ENCODE measurements at regions not wholly inside any gene's neighbourhood (a gene's known extent, or its start where the extent isn't known, plus 50 kb on each side); places are given as distances from the start of the nearest gene placed in this dataset.
A peak's percentile ranks its signal among the peaks of the same experiment; 100 is the strongest.

DNA sequence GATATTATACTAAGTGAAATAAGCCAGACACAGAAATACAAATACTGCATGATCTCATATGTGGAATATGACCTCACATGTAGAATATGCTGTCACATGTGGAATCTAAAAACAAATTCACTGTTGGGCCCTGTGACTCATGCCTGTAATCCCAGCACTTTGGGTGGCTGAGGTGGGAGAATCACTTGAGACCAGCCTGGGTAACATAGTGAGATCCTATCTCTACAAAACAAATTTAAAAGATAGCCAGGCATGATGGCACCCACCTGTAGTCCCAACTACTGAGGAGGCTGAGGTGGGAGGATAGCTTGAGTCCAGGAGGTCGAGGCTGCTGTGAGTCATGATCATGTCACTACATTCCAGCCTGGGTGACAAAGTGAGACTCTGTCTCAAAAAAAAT lies 160.3 kb downstream of the PTEN start:
- no peak for DNase-seq

DNA sequence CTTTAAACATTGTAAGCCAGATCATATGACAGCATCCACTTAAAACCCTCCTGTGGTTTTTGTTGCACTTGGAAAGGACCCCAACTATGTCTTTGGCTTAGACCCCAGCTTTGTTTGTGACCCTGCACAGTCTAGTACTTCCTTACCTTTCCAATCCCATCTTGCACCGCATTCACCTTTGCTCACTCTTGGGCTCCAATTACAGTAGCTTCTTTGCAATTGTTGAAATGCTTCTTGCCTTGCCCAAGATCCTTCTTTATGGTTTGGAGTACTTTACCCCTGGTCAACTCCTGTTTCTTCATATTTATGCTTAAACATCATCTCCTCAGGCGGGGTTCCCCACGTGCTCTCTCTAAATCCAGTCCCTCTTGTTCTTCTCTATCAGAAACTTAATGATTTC lies 162.6 kb downstream of the PTEN start:
- DNase-seq: no peak

DNA sequence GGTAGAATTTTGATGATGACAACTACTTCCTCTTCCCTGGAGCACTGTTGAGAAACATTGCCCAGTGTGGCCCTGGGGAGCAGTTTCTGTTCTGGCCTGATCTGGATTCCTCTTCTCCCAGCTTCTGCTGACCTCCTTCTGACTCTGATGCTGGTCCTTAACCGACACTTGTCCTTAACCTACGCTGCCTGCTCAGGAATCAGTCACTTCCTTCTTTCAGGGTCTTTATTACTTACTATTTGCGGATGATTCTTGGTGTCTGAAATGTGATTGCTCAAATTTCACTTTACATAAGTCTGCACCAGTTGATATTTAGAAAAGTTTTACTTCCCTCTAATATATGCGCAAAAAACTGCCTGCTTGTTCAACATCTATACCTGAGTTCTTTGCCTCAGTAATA lies 164.1 kb downstream of the PTEN start:
- DNase-seq: peak in 1 of 3 donors; percentile 27

DNA sequence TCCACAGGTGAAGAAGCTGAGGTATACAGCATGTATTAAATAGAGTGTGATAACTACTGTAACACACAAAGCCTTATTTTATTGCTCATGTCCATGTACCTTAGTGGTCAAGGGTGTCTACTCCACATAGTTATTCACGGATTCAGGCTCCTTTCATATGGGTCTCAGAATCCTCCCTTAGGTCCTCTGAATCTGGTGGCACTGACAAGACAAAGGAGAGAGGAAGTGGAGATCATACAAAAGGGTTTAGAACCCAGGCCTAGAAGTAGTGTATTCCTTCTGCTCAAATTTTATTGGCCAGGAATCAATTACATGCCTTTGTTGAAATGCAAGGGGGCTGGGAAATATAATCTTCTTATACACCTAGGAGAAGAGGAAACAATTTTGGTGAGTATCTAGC lies 164.6 kb downstream of the PTEN start:
- DNase-seq: no peak

DNA sequence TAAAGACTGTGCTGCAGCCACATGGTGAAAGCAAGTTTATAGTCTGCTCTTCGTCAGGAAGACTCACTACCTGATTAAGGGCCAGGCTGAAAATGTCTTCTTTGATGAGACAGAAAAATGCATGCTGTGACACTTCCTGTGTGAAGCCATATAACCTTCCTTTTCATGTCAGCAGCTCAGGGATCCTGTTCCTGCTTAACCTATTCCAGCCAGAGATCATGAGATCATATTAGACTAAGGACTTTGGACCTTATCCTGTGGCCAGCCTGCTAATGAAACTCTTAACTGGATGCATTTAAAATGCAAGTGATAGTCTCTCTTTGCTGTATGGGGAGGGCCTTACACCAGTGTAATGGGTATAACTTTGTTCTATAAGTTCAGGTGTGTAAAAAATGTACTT lies 165.2 kb downstream of the PTEN start:
- DNase-seq: no peak

DNA sequence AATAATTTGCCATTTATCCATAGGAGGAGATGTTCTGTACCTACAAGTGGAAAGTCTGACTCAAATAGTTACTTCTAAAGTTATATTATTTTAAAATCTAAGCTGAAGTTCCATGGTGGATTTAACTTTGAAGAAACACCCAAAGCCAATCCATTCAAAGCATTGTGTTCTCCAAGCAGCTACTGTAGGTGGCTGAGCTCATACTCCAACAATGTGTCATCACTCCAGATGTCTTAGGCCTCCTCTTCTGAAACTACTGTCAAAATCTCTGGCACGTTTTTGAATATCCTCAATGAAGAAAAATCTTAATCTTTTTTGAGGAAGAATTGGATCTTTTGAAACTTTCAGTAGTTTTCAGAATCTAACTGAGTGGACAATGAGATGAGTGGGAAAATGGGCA lies 169.1 kb downstream of the PTEN start:
- DNase-seq: peak in 1 of 3 donors; percentile 54

DNA sequence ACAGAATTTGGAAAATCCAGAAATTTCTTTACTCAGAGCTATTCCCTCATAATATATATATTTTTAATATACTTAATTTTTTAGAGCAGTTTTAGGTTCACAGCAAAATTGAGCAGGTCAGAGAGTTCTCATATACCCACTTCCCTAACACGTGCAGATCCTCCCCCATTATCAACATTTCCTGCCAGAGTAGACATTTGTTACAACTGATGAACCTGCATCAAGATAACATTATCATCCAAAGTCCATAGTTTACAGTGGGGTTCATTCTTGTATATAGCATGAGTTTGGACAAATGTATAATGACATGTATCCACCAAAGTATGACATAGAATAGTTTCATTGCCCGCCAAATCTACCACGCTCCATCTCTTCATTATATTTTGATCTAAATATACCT lies 170.0 kb downstream of the PTEN start:
- DNase-seq: no peak

DNA sequence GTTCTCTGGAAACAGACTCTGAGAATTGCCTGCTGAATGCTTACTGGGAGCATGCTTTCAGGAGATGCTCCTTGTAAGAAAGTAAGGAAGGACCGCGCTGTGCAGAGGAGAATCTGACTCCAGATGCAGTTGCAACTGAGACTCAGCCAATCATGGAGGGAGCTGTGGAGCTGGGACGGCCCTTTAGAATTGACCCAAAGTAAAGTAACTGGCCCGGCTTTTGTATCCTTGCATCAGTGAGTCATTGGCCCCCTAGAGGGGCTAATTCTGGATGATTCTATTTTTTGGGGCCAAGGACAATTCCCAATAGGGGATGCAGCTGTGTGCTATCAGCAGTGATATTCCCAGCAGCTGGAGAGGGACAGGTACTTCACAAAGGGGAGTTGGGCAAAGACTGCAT lies 170.4 kb downstream of the PTEN start:
- DNase-seq: no peak

DNA sequence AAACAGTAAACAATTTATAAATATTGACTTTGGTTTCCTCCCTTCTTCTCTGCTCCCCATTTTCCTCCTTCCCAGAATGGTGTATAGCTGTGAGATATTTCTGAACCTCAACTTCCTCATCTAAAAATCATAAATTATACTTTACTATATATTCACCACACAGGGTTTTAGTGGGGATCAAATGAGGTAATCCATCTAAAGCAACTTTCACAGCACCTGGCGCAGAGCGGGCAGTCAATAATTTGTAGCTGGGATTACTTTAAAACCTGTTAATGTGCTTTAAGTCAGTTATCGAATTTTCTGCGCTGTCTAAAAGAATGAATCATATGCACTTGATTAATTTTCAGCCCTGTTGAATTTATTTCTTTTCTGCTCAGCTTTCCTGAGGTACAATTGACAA lies 172.7 kb downstream of the PTEN start:
- DNase-seq: no peak

DNA sequence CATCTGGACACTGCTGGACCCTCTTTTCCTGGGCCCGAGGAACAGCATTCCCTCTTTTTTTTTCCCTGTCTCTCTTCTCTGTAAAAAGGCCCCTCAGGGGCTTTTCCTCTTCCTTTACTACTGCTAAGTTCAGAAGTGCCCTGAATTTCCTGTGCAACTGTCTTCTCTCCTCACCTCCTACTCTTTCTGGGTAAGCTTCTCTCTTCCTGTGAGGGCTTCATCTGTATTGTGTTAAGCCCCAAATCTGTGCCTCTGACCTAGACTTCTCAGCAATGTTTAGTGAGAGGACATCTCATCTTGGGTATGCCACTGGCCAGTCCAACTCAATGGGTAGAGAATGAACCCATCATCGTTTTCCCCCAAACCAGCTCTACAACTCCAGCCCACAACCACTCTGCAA lies 174.2 kb downstream of the PTEN start:
- no peak for DNase-seq

DNA sequence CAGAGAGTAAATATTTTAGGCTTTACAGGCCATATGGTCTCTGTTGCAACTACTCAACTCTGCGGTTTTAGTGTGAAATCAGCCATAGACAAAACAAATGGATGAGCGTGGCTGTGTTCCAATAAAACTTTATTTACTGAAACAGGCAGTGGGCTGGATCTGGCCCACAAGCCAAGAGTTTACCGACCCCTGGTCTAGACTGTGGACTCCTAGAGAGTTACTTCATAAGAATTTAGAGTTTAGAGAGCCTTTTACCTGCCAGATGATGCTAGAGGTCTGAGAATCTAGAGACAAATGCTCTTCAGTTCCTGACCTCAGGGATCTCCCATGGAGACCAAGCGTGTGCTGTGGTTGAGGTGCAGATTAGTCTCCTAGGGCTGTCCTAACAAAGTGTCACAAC lies 174.8 kb downstream of the PTEN start:
- peak in 1 of 3 donors; percentile 49 for DNase-seq

DNA sequence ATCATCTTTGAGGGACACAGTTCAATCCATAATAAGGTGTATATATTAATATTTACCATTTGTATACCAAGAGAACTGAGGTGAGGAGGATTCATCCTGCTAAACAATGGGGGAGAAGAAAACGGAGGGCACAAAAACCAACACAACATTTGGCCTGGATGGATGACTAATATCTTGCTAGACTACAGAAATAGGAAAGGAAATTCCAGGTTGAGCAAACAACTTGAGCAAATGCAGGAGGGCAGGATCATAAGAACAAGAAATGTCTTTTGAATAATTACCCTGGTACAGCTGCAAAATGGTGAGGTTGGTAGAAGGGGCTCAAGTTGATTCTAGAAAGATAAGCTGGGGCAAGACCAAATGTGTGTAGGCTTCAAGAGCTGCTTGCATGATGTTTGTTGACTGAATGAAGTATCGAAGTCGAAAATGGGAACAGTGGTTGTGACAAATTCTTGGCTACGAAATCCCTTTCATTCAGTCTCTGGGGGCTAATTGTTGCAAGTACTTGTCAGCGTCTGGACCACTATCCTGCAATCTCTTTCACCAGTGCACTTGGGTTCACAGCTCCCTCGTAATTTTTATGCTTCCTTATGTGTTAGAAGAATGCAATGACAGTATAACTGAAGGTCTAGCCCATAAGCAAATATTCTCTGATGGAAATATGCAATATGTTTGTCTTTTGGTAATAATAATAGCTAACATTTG lies 176.2 kb downstream of the PTEN start:
- DNase-seq: no peak

DNA sequence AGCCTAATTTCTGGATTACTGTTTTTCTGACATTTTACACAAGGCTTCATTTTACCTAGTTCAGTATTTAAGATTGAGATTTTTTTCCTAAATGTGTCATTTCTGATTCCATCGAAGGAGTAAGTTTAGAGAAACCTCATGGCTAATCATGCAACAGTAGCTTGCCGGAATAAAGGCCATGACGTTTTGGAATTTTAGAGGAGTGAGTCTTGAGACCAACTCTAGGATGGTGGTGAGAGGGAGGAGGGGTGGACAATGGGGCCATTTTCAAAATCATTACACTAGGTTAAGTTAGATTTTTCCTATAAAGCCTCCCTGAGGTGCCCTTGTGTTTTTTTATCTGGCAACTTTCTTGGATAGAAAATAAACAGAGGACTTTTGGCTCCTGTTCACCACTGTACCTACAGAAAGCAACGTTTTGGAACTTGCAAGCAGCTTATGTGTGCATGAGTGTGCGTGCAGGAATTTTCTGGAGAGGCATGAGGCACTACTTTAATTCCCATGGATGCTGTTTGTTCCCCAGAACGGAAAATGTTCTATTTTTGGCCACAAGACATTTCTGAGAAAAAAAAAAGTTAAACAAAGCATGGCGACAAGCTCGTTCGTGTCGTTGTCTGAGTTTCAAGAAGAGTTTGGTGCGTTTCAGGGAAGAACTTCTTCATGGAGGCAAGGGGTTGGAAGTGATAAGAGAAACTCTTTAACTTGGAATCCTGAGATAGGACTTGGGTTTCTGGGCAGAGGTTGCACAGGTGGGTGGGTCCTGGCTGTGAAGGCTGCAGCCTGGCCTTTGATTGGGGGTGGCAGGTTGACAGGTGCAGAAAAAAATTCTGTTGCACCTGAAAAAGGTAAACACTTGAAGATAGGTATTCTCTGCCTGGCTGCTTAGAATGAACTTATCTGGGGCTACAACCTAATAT lies 178.1 kb downstream of the PTEN start:
- peak in 1 of 3 donors; percentile 70 for DNase-seq

DNA sequence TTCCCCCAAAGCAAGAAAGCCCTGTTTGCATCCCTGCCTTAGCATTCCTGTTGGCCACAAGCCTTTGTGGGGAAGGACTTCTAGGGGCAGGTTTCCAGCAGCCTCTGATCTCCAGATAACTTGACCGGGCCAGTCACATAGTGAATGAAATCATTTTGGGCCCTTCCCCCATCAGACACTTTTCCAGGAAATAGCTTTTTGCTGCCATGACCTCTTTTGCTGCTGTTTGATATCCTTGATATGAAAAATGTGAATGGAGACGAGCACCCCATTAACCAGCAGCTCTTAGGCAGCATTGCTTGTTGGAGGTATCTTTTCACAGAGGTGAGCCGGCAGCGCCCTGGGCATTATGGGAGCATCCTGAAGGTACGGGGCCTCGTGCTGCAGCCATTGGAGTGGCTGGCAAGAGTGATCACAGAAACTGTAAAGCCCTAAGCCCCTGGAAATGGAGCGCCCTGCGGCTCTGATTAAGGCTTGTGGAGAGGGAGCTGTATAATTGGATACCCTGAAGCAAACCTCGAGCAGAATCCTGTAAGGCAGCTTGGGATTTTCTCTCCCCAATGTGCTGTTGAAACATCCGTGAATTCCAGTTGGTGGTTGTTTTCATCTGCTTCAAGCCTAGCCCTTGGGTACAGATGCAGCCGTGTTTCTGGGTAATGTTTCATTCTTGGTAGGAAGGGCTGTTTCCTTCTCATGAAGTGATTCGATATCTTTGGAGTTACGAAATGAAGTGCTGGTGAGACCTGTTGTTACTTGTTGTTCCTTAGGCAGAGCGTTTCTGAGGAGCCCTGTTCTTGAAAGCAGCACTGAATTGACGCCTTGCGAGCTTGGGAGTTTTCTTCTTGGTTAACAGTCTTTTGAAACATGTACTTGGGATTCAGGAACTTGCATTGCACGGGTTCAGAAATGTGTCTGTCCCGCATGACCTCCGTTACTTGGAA lies 179.0 kb downstream of the PTEN start:
- peak in 1 of 3 donors; percentile 53 for DNase-seq

DNA sequence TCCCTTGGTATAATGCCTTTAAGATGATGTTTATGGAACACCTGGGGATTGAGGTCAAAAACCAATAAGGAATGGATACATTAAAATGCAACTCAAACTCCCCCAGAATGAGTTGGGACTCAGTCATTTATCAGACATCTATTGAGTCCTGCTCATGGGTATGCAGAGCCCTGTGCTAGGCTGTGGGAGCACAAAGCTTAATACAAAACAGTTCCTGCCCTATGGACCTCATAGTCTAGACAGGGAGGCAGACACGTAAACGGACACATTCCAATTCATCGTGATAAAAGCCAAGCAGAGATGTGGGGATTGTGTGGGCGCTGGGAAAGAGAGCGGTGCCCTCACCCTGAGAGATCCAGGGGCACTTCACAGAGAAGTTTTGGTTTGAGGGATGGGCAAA lies 181.7 kb downstream of the PTEN start:
- no peak for DNase-seq

DNA sequence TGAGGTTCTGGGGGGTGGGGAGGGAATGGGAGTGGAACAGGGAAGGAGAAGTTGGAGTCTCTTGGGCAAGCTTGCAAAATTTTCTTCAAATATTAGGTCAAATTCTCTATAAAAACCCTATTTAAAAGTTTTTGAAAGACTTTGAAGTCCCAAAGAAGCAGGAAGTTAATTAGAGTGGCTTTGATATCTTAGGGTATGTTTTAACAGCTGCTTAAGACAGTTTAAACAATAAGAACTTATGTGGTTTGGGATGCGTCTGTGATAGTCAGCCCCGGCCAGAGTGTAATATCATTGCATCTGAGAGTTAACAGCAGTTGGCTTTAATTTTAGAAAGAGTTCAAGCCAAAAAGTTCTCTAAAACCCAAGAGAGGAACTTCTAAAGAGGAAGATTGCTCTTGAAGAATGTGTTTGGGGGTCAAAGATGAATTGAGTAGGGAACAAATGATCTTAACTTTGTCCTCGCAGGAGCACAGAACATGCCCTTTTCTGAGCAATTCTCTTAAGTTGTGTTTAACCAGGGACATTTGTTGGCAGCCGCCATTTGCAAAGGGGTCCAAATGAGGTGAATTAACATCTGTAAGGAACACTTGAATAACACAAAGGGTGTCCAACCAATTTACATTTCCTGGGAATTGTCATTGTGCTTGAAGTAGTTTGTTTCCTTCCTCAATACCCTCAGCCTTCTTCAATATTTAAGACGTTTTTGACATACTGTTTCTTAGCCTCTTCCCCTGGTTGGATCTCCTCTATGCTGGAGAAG lies 182.4 kb downstream of the PTEN start:
- peak in 1 of 3 donors; percentile 64 for DNase-seq

DNA sequence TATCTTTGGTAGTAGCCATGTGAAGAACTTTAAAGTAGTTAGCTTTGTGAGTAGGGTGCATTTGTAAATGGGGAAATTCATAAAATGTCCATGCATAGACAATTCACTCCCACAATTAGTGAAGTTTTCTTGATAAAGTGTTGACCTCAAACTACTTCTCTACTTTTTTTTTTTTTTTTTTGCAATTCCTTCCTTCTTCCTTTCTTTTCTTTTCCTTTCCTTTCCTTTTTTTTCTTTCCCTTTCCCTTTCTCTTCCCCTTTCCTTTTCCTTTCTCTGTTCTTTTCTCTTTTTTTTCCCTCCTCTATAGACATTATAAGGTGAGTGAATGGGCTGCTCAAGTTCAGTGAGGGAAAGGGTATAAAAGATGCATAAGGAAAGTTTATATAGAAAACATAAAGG lies 184.2 kb downstream of the PTEN start:
- no peak for DNase-seq

DNA sequence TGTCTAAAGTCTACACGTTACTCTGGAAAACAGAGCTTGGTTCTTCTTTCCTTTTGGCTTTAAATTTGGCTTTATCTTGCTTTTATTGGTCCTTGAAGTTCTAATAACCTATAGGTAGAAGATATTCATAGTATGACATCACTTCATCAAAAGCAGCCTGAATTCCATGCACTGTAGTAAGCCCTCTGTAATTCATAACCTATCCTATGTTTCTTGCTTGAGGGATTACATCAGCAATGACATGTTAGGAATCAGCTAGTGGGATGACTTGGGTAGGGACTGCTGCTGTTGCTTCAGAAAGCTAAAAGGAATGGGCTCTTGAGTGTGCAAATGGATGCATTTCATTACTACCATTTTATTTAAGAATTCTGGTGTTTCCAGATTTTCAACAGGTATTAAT lies 184.9 kb downstream of the PTEN start:
- no peak for DNase-seq

DNA sequence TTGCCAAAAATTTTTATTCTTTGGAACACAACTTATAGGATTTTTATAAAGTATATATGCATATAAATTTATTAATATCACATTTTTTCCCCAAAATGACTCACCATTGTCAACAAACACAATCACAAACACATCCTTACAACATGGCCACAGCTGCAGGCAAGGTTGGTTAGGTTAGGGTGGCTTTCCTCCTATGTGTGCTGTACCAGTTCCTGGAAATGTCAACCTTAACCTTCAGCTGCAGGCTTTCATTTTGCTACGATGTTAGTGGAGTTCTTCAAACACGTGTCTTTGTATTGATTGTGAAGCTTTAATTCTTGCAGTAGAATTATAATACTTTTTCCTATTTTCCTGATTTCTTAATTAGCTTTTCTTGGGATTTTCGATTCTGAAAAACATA lies 185.8 kb downstream of the PTEN start:
- no peak for DNase-seq

DNA sequence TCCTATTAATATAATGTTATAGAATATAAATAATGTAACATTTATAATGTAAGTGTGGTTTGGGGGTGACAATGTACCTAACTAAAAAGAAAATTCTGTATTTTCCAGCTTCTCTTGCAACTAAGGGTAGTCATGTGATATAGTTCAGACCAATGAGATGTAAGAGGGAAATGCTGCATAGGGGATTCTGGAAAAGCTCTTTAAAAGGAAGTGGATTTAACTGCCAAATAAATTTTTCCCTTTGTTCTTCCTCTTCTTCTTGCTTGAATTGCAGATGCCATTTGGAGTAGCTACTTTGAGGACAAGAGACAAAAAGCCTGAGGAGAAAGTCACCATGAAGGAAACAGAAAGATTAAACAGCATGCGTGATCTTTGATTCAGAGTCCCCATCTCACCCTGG lies 194.3 kb downstream of the PTEN start:
- DNase-seq: no peak

DNA sequence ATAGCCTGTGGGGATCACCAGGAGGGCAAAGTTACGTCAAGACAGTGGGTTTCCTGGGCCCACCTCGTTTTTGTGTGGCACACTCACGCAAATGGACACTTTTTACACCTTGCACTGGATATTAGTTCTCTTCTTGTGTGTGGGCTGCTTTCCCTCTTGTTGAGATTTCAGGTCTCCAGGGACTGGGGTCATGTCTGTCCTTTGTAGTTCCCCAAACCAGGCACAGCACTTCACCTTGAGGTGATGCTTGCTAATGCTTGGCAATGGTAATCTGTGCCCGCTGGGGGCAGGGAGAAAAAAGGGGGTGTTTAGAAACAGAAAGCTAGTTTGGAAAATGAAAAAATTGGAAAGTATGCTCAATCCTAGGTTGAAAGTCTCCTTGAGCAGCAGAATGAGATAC lies 195.3 kb downstream of the PTEN start:
- no peak for DNase-seq
